HuH-7.5 (cell line): ENCODE measurements at regions not wholly inside any gene's neighbourhood (a gene's known extent, or its start where the extent isn't known, plus 50 kb on each side); places are given as distances from the start of the nearest gene placed in this dataset.

Experiments
- DNase-seq: peaks from one replicate; pipeline ENCODE4 v3.0.0; 2011; ENCODE audit warnings: low spot score

GRCh38 chr2:133811409-133812125 is 243.3 kb upstream of the NCKAP5 start:
- no peak for DNase-seq

GRCh38 chr2:133812826-133813617 is 244.8 kb upstream of the NCKAP5 start:
- no peak for DNase-seq

- no peak for DNase-seq
These were observed 246.6 kb upstream of the NCKAP5 start for GRCh38 chr2:133814890-133815289.

- DNase-seq: no peak
These were observed 247.8 kb upstream of the NCKAP5 start for GRCh38 chr2:133816037-133816436.

- peak; percentile 27 for DNase-seq
These were observed 249.7 kb upstream of the NCKAP5 start for GRCh38 chr2:133817680-133818566.

GRCh38 chr2:133818661-133819060 is 250.4 kb upstream of the NCKAP5 start:
- no peak for DNase-seq

- no peak for DNase-seq
These were observed 251.6 kb upstream of the NCKAP5 start for GRCh38 chr2:133819906-133820305.

- no peak for DNase-seq
These were observed 253.0 kb upstream of the NCKAP5 start for GRCh38 chr2:133821107-133821760.

GRCh38 chr2:133822517-133823225 is 254.4 kb upstream of the NCKAP5 start:
- DNase-seq: no peak

GRCh38 chr2:133823226-133823550 is 254.9 kb upstream of the NCKAP5 start:
- DNase-seq: no peak

GRCh38 chr2:133824869-133825268 is 256.6 kb upstream of the NCKAP5 start:
- DNase-seq: no peak

GRCh38 chr2:133825778-133826177 is 257.5 kb upstream of the NCKAP5 start:
- no peak for DNase-seq

GRCh38 chr2:133828913-133829312 is 260.6 kb upstream of the NCKAP5 start:
- DNase-seq: no peak

GRCh38 chr2:133829450-133830020 is 261.3 kb upstream of the NCKAP5 start:
- DNase-seq: no peak

GRCh38 chr2:133833746-133834145 is 265.5 kb upstream of the NCKAP5 start:
- no peak for DNase-seq

- no peak for DNase-seq
These were observed 267.8 kb upstream of the NCKAP5 start for GRCh38 chr2:133835821-133836619.

- DNase-seq: no peak
These were observed 268.6 kb upstream of the NCKAP5 start for GRCh38 chr2:133836691-133837345.

- DNase-seq: no peak
These were observed 269.3 kb upstream of the NCKAP5 start for GRCh38 chr2:133837441-133838094.
